ENCODE measurements at regions not wholly inside any gene's neighbourhood (a gene's known extent, or its start where the extent isn't known, plus 50 kb on each side); places are given as distances from the start of the nearest gene placed in this dataset.
"Not testable (repeated sequence)": the region's sequence is repeated elsewhere in the genome, so short reads cannot be mapped to it uniquely, and the experiment has no call there.

- ChIA-PET POLR2A (no interaction called here), CTCF (no interaction called here)
- Mint-ChIP-seq H3K4me1 (peaks cover 2% of the 10 kb centered on the region), H3K4me3 (no peak overlapping the region), H3K36me3 (ENCODE audit: low read depth) (no peaks in the 10 kb centered on the region), H3K9me3 (no peaks in the 10 kb centered on the region), H3K27me3 (no peaks in the 10 kb centered on the region), H3K27ac (no peak overlapping the region)
- no peak for DNase-seq
These were observed 217.0 kb upstream of the FAM78B start for GRCh38 chr1:166383635-166384346.

GRCh38 chr1:166384948-166385347 lies 218.1 kb upstream of the FAM78B start:
- POLR2A ChIA-PET: no interaction called here

GRCh38 chr1:166390366-166391033 lies 223.7 kb upstream of the FAM78B start:
- no peaks in the 10 kb centered on the region for H3K36me3 Mint-ChIP-seq (ENCODE audit: low read depth)
- no peaks in the 10 kb centered on the region for H3K27me3 Mint-ChIP-seq
- CTCF ChIA-PET: no interaction called here
- no peak for DNase-seq
- POLR2A ChIA-PET: no interaction called here
- no peaks in the 10 kb centered on the region for H3K9me3 Mint-ChIP-seq
- no peak overlapping the region for H3K4me3 Mint-ChIP-seq
- H3K4me1 Mint-ChIP-seq: no peaks in the 10 kb centered on the region
- H3K27ac Mint-ChIP-seq: no peak overlapping the region

More at GRCh38 chr1:166384948-166385347, 218.1 kb upstream of the FAM78B start:
- H3K27me3 Mint-ChIP-seq: no peaks in the 10 kb centered on the region
- peaks cover 2% of the 10 kb centered on the region for H3K4me1 Mint-ChIP-seq
- H3K27ac Mint-ChIP-seq: no peak overlapping the region
- DNase-seq: no peak
- no peaks in the 10 kb centered on the region for H3K9me3 Mint-ChIP-seq
- CTCF ChIA-PET: no interaction called here
- no peaks in the 10 kb centered on the region for H3K36me3 Mint-ChIP-seq (ENCODE audit: low read depth)
- H3K4me3 Mint-ChIP-seq: no peak overlapping the region

- DNase-seq: no peak
- no peak overlapping the region for H3K4me3 Mint-ChIP-seq
- no peak overlapping the region for H3K27ac Mint-ChIP-seq
- no peaks in the 10 kb centered on the region for H3K9me3 Mint-ChIP-seq
- no peaks in the 10 kb centered on the region for H3K27me3 Mint-ChIP-seq
- no peaks in the 10 kb centered on the region for H3K36me3 Mint-ChIP-seq (ENCODE audit: low read depth)
- no peaks in the 10 kb centered on the region for H3K4me1 Mint-ChIP-seq
- CTCF ChIA-PET: no interaction called here
- POLR2A ChIA-PET: no interaction called here
These were observed 224.7 kb upstream of the FAM78B start for GRCh38 chr1:166391279-166392066.

- DNase-seq: no peak
- Mint-ChIP-seq H3K4me1 (no peaks in the 10 kb centered on the region), H3K36me3 (ENCODE audit: low read depth) (no peaks in the 10 kb centered on the region), H3K4me3 (no peak overlapping the region), H3K27me3 (no peaks in the 10 kb centered on the region), H3K9me3 (no peaks in the 10 kb centered on the region), H3K27ac (no peak overlapping the region)
- ChIA-PET CTCF (no interaction called here), POLR2A (no interaction called here)
These were observed 228.9 kb upstream of the FAM78B start for GRCh38 chr1:166395729-166396128.

- H3K36me3 Mint-ChIP-seq (ENCODE audit: low read depth); H3K4me3 Mint-ChIP-seq; CTCF ChIA-PET; DNase-seq; H3K27me3 Mint-ChIP-seq; POLR2A ChIA-PET; H3K9me3 Mint-ChIP-seq; H3K4me1 Mint-ChIP-seq; H3K27ac Mint-ChIP-seq: not testable (repeated sequence)
These were observed 242.7 kb upstream of the FAM78B start for GRCh38 chr1:166409253-166410082.

GRCh38 chr1:166410083-166410385 lies 243.2 kb upstream of the FAM78B start:
- Mint-ChIP-seq H3K27ac (no peak overlapping the region), H3K4me3 (no peak overlapping the region), H3K27me3 (no peaks in the 10 kb centered on the region), H3K9me3 (peaks cover 7% of the 10 kb centered on the region), H3K4me1 (no peaks in the 10 kb centered on the region), H3K36me3 (ENCODE audit: low read depth) (no peaks in the 10 kb centered on the region)
- no peak for DNase-seq
- POLR2A ChIA-PET: no interaction called here
- CTCF ChIA-PET: no interaction called here

- POLR2A ChIA-PET; H3K9me3 Mint-ChIP-seq; CTCF ChIA-PET; H3K27me3 Mint-ChIP-seq; H3K27ac Mint-ChIP-seq; H3K4me3 Mint-ChIP-seq; DNase-seq; H3K36me3 Mint-ChIP-seq (ENCODE audit: low read depth); H3K4me1 Mint-ChIP-seq: not testable (repeated sequence)
These were observed 250.0 kb upstream of the FAM78B start for GRCh38 chr1:166416831-166417230.

- Mint-ChIP-seq H3K9me3 (no peaks in the 10 kb centered on the region), H3K27ac (no peak overlapping the region), H3K27me3 (no peaks in the 10 kb centered on the region), H3K4me1 (no peaks in the 10 kb centered on the region), H3K36me3 (ENCODE audit: low read depth) (no peaks in the 10 kb centered on the region), H3K4me3 (no peak overlapping the region)
- DNase-seq: no peak
- ChIA-PET POLR2A (no interaction called here), CTCF (no interaction called here)
These were observed 251.6 kb upstream of the FAM78B start for GRCh38 chr1:166418344-166418933.

GRCh38 chr1:166422586-166422985 lies 255.8 kb upstream of the FAM78B start:
- H3K27me3 Mint-ChIP-seq; H3K4me3 Mint-ChIP-seq; DNase-seq; H3K9me3 Mint-ChIP-seq; H3K36me3 Mint-ChIP-seq (ENCODE audit: low read depth); H3K27ac Mint-ChIP-seq; POLR2A ChIA-PET; CTCF ChIA-PET; H3K4me1 Mint-ChIP-seq: not testable (repeated sequence)

GRCh38 chr1:166432655-166433054 lies 265.9 kb upstream of the FAM78B start:
- CTCF ChIA-PET: interaction anchor here (1.4 kb wide), 1 partner anchor 508 kb away, joined by 4 read pairs; no protein-coding TSS in a partner anchor
- H3K36me3 Mint-ChIP-seq (ENCODE audit: low read depth): no peaks in the 10 kb centered on the region
- no peak for DNase-seq
- POLR2A ChIA-PET: no interaction called here
- H3K27me3 Mint-ChIP-seq: no peaks in the 10 kb centered on the region
- no peaks in the 10 kb centered on the region for H3K4me1 Mint-ChIP-seq
- H3K4me3 Mint-ChIP-seq: no peak overlapping the region
- no peaks in the 10 kb centered on the region for H3K9me3 Mint-ChIP-seq
- H3K27ac Mint-ChIP-seq: no peak overlapping the region

- H3K27me3 Mint-ChIP-seq; H3K4me1 Mint-ChIP-seq; H3K4me3 Mint-ChIP-seq; H3K9me3 Mint-ChIP-seq; H3K27ac Mint-ChIP-seq; H3K36me3 Mint-ChIP-seq (ENCODE audit: low read depth); POLR2A ChIA-PET; DNase-seq: not testable (repeated sequence)
- CTCF ChIA-PET: interaction anchor here (1.4 kb wide), 1 partner anchor 509 kb away, joined by 4 read pairs; no protein-coding TSS in a partner anchor
These were observed 266.9 kb upstream of the FAM78B start for GRCh38 chr1:166433404-166434304.
